GM12891 (cell line): ENCODE measurements at regions not wholly inside any gene's neighbourhood (a gene's known extent, or its start where the extent isn't known, plus 50 kb on each side); places are given as distances from the start of the nearest gene placed in this dataset.

Experiments
- PAX5 ChIP-seq: IDR thresholded peaks from 2 replicates; pipeline ENCODE4 v1.6.1; 2011; ENCODE audit warnings: low read length, moderate library complexity, mild to moderate bottlenecking; ENCODE audit not compliant: insufficient read depth, severe bottlenecking
- POLR2A ChIP-seq: IDR thresholded peaks from 2 replicates; pipeline ENCODE4 v1.6.1; 2011; ENCODE audit warnings: low read depth, low read length, control low read depth
- POLR2AphosphoS5 ChIP-seq: IDR thresholded peaks from 2 replicates; pipeline ENCODE4 v1.6.1; 2011; ENCODE audit warnings: low read depth, low read length, control low read depth
- POU2F2 ChIP-seq: IDR thresholded peaks from 2 replicates; pipeline ENCODE4 v1.6.1; 2011; ENCODE audit warnings: low read depth, mild to moderate bottlenecking, control low read depth, low read length, moderate library complexity
- SPI1 ChIP-seq: IDR thresholded peaks from 2 replicates; pipeline ENCODE4 v1.6.1; 2011; ENCODE audit warnings: low read depth, low read length, control low read depth
- TAF1 ChIP-seq: IDR thresholded peaks from 2 replicates; pipeline ENCODE4 v1.6.1; 2011; ENCODE audit warnings: low read depth, low read length, control low read depth

- TF ChIP-seq POLR2AphosphoS5 (no peak), POLR2A (no peak), SPI1 (no peak), TAF1 (no peak), PAX5 (no peak), POU2F2 (no peak)
Observed at GRCh38 chr5:158255609-158256008, 396.7 kb upstream of the CLINT1 start.
